ENCODE measurements at regions not wholly inside any gene's neighbourhood (a gene's known extent, or its start where the extent isn't known, plus 50 kb on each side); places are given as distances from the start of the nearest gene placed in this dataset.

DNA sequence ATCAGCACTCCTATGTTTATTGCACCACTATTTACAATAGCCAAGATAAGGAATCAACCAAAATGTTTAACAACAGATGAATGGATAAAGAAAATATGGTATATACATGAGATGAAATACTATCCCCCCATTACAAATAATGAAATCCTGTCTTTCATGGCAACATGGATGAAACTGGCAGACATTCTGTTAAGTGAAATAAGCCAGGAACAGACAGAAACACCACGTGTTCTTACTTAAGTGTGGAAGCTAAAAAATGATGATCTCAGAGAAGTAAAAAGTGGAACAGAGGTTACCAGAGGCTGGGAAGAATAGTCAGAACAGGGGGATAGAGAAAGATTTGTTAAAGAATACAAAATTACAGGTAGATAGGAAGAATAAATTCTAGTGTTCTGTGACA, 113.7 kb upstream of the MDM1 start:
- Histone ChIP-seq H3K4me3 (ENCODE audit: low read length) (no peak overlapping the region), H3K27ac (ENCODE audit: low read depth in 1 of 2, low read length in 2 of 2) (no peak overlapping the region), H3K27me3 (ENCODE audit: control insufficient read depth in 1 of 2, insufficient read depth in 2 of 2, low read length in 2 of 2) (no peaks in the 10 kb centered on the region), H3K4me1 (ENCODE audit: insufficient read depth, low read length) (peaks cover 33% of the 10 kb centered on the region), H3K36me3 (ENCODE audit: insufficient read depth, low read length) (no peaks in the 10 kb centered on the region), H3K9me3 (ENCODE audit: control insufficient read depth in 1 of 2, insufficient read depth in 1 of 2, low read length in 2 of 2) (peaks cover 0 to 3% of the 10 kb centered on the region in 2 experiments)
- H3K27ac Mint-ChIP-seq, result peak overlapping the region; percentile 19
- TF ChIP-seq, protein P1, sequence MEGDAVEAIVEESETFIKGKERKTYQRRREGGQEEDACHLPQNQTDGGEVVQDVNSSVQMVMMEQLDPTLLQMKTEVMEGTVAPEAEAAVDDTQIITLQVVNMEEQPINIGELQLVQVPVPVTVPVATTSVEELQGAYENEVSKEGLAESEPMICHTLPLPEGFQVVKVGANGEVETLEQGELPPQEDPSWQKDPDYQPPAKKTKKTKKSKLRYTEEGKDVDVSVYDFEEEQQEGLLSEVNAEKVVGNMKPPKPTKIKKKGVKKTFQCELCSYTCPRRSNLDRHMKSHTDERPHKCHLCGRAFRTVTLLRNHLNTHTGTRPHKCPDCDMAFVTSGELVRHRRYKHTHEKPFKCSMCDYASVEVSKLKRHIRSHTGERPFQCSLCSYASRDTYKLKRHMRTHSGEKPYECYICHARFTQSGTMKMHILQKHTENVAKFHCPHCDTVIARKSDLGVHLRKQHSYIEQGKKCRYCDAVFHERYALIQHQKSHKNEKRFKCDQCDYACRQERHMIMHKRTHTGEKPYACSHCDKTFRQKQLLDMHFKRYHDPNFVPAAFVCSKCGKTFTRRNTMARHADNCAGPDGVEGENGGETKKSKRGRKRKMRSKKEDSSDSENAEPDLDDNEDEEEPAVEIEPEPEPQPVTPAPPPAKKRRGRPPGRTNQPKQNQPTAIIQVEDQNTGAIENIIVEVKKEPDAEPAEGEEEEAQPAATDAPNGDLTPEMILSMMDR (IDR thresholded peaks at IDR 0.05), result no peak
- intact Hi-C loops (cut with DNase I, micrococcal nuclease), result loop anchor here in 1 of 2 experiments (5.0 kb wide), 1 partner anchor 84 kb away; no protein-coding TSS in a partner anchor
- POLR2A ChIA-PET, result interaction anchor here (1.4 kb wide), 1 partner anchor 81 kb away, joined by 5 read pairs; no protein-coding TSS in a partner anchor
- H3K36me3 Mint-ChIP-seq (ENCODE audit: low read depth), result no peaks in the 10 kb centered on the region
- no peaks in the 10 kb centered on the region for H3K27me3 Mint-ChIP-seq
- H3K4me1 Mint-ChIP-seq (ENCODE audit: low read depth), result peaks cover 78% of the 10 kb centered on the region
- H3K9me3 Mint-ChIP-seq, result no peaks in the 10 kb centered on the region
- CTCF ChIA-PET, result no interaction called here
- ATAC-seq (ENCODE audit: poor library complexity), result no peak
- H3K4me3 Mint-ChIP-seq, result no peak overlapping the region
- DNase-seq, result no peak

DNA sequence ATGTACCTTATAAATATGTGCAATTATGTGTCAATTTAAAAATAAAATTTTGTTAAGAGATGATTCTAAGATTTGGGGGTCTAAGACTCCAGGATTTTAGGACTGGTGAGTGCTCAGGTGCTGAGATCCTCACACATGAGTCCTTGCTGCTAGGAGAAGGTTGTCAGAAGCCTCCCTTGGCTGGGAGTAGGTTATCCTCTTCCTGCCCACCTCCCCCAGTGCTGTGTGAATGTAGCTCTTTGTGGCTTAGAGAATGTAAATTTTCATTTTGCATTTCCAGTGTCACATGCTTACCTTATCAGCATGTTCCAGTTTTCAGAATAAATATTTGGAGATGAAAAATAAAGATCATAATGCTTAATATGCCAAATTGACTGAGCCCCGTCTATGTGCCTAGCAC, 114.2 kb upstream of the MDM1 start:
- Histone ChIP-seq H3K27ac (ENCODE audit: low read depth in 1 of 2, low read length in 2 of 2) (no peak overlapping the region), H3K9me3 (ENCODE audit: control insufficient read depth in 1 of 2, insufficient read depth in 1 of 2, low read length in 2 of 2) (peaks cover 0 to 3% of the 10 kb centered on the region in 2 experiments), H3K27me3 (ENCODE audit: control insufficient read depth in 1 of 2, insufficient read depth in 2 of 2, low read length in 2 of 2) (no peaks in the 10 kb centered on the region), H3K4me3 (ENCODE audit: low read length) (no peak overlapping the region), H3K36me3 (ENCODE audit: insufficient read depth, low read length) (no peaks in the 10 kb centered on the region), H3K4me1 (ENCODE audit: insufficient read depth, low read length) (peaks cover 37% of the 10 kb centered on the region)
- H3K27ac Mint-ChIP-seq, result no peak overlapping the region
- no peak for DNase-seq
- CTCF ChIA-PET, result interaction anchor here (0.6 to 0.7 kb wide), 2 partner anchors 9 to 303 kb away, joined by 3 to 4 read pairs; no protein-coding TSS in a partner anchor
- no peak overlapping the region for H3K4me3 Mint-ChIP-seq
- POLR2A ChIA-PET, result interaction anchor here (1.4 kb wide), 1 partner anchor 81 kb away, joined by 5 read pairs; no protein-coding TSS in a partner anchor
- ATAC-seq (ENCODE audit: poor library complexity), result no peak
- intact Hi-C loops (cut with DNase I, micrococcal nuclease), result loop anchor here in 1 of 2 experiments (5.0 kb wide), 1 partner anchor 84 kb away; no protein-coding TSS in a partner anchor
- peaks cover 78% of the 10 kb centered on the region for H3K4me1 Mint-ChIP-seq (ENCODE audit: low read depth)
- TF ChIP-seq, protein P1 (IDR thresholded peaks at IDR 0.05), result no peak
- no peaks in the 10 kb centered on the region for H3K36me3 Mint-ChIP-seq (ENCODE audit: low read depth)
- no peaks in the 10 kb centered on the region for H3K27me3 Mint-ChIP-seq
- no peaks in the 10 kb centered on the region for H3K9me3 Mint-ChIP-seq

DNA sequence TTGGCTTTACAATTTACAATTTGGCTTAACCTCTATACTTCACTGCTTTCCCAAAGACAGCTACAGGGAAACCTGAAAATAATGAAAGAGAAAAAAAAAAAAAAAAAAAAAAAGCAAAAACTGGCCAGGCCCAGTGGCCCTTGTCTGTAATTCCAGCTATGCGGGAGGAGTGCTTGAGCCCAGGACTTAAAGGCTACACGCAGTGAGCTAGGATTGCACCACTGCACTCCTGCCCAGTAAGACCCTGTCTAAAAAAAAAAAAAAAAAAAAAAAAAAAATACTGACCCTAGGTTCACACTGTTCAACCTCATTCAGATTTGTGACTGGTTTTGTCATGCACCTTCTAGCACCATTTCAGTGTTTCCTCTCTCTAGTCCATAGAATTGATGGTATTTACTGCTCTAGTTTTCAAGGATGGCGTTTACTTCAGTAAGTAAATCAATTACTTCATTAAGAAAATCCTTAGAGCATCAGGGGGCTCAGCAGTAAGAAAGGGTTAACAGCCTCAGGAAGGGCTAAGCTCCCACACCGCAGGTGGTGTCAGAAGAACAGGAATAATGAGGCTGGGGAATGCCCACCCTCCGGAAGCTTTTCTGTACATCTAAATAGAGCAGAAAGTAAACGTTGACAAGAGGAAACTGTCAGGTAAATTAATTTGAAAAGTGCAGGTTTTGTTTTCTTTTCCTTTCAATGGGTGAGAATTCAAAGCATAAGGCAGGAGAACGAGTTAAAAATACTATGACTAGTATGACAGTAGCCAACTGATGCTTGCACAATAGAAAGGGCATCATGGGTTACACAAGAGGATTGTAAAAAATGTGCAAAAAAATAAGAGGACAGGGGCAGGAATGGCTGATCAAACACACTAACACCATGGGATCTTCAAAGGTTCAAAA, 115.0 kb upstream of the MDM1 start:
- ATAC-seq (ENCODE audit: poor library complexity), result no peak
- Mint-ChIP-seq H3K4me3 (no peak overlapping the region), H3K27ac (peak overlapping the region; percentile 32), H3K4me1 (ENCODE audit: low read depth) (peaks cover 78% of the 10 kb centered on the region), H3K9me3 (no peaks in the 10 kb centered on the region), H3K36me3 (ENCODE audit: low read depth) (no peaks in the 10 kb centered on the region), H3K27me3 (no peaks in the 10 kb centered on the region)
- H3K4me3 ChIP-seq (ENCODE audit: low read length), result no peak overlapping the region
- H3K36me3 ChIP-seq (ENCODE audit: insufficient read depth, low read length), result no peaks in the 10 kb centered on the region
- peaks cover 0 to 3% of the 10 kb centered on the region in 2 experiments for H3K9me3 ChIP-seq (ENCODE audit: control insufficient read depth in 1 of 2, insufficient read depth in 1 of 2, low read length in 2 of 2)
- TF ChIP-seq, protein P1 (IDR thresholded peaks at IDR 0.05), result no peak
- no peak overlapping the region for H3K27ac ChIP-seq (ENCODE audit: low read depth in 1 of 2, low read length in 2 of 2)
- H3K4me1 ChIP-seq (ENCODE audit: insufficient read depth, low read length), result peaks cover 41% of the 10 kb centered on the region
- CTCF ChIA-PET, result interaction anchor here (0.6 to 0.7 kb wide), 3 partner anchors 10 to 302 kb away, joined by 3 to 4 read pairs (median 4); no protein-coding TSS in a partner anchor
- DNase-seq, result no peak
- no peaks in the 10 kb centered on the region for H3K27me3 ChIP-seq (ENCODE audit: control insufficient read depth in 1 of 2, insufficient read depth in 2 of 2, low read length in 2 of 2)
- POLR2A ChIA-PET, result interaction anchor here (1.0 to 1.4 kb wide), 2 partner anchors 9 to 82 kb away, joined by 3 to 5 read pairs; no protein-coding TSS in a partner anchor
- intact Hi-C loops (cut with DNase I, micrococcal nuclease), result loop anchor here in 1 of 2 experiments (5.0 kb wide), 1 partner anchor 85 kb away; no protein-coding TSS in a partner anchor

Measured in CD4-positive, alpha-beta T cell (primary cell).